NOMO-1 treated with DMSO at 0.1 percent for 48 hours (cell line): ENCODE measurements at regions not wholly inside any gene's neighbourhood (a gene's known extent, or its start where the extent isn't known, plus 50 kb on each side); places are given as distances from the start of the nearest gene placed in this dataset.
"Not testable (repeated sequence)": the region's sequence is repeated elsewhere in the genome, so short reads cannot be mapped to it uniquely, and the experiment has no call there.

Experiments
- DNase-seq: peaks from one replicate; lab custom pipeline; 2025; ENCODE audit not compliant: unreplicated experiment; lab: John Stamatoyannopoulos, UW

GRCh38 chr17:27200476-27200875 is 93.4 kb upstream of the WSB1 start:
- DNase-seq = no peak

DNA sequence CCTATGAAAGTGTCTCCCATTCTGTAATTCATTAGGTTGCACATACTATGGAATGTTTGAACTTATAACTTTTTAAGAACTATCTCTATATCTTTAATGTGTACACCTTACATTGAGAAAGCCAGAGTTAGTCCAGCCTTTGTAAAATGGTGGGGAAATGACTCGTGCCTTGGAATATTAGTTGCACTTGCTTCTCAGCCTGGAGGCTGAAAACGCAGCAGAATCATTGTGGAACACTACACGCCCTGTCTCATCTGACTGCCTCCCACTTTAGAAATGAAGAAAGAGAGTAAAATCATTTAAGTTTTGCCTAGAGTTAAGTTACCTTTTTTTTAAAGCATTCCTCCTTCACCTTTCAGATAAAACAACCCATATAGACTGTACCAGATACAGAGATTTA is 90.7 kb upstream of the WSB1 start:
- no peak for DNase-seq

GRCh38 chr17:27206447-27206846 is 87.5 kb upstream of the WSB1 start:
- peak; percentile 75 for DNase-seq

GRCh38 chr17:27207073-27207513 is 86.8 kb upstream of the WSB1 start:
- peak; percentile 91 for DNase-seq

GRCh38 chr17:27208370-27208769 is 85.5 kb upstream of the WSB1 start:
- not testable (repeated sequence) for DNase-seq

- no peak for DNase-seq
Observed at GRCh38 chr17:27209316-27209715, 84.6 kb upstream of the WSB1 start.

DNA sequence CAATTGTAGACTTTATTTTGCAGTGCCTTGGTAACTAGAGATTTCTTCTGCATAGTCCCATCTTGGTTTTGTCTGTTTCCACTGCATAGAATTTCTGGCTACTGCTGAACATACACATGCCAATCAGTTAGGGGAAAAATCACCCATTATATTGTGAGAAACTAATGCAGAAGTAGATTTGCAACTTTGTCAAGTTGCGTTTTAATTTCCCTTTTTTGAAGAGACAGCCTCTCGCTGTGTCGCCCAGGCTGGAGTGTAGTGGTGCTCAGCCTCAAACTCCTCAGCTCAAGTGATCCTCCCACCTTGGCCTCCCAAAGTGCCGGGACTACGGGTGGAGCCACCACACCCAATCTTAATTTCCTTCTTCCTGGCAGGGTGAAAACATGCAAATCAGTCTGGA is 83.1 kb upstream of the WSB1 start:
- DNase-seq = not testable (repeated sequence)

DNA sequence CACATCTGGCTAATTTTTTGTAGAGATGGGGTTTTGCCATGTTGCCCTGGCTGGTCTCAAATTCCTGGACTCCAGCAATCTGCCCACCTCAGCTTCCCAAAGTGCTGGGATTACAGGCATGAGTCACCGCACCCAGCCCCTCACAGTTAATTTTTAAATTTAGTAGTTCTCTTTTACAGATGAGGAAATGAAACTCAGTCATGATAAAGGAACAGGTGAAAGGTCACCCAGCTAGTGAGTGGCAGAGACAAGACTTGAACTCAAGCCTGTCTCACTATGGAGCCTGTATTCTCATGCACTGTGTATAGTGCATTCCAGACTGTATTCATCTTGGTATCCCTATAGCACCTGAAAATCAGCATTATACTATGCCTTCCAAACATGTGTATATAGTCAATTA is 77.1 kb upstream of the WSB1 start:
- peak; percentile 85 for DNase-seq

GRCh38 chr17:27217631-27218030 is 76.3 kb upstream of the WSB1 start:
- DNase-seq = peak; percentile 6

DNA sequence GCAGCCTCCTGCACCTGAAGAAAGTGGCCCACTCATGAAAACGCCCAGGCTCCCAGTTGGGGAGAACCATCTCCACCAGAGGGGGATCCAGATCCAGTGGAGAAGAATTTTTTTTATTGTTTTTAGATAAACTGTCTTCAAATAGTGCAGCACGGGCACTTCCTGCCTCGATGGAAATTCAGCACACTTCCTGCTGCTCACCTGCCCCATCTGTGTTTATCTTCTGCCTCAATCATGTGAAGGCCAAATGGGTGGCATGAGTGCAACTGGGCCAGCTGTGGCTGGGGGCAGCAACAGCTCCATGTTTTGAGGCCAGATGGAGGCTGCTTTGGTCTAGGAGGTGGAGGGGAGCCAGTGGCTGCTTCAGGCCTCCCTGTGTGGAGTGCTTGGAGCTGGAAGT is 75.9 kb upstream of the WSB1 start:
- no peak for DNase-seq

DNA sequence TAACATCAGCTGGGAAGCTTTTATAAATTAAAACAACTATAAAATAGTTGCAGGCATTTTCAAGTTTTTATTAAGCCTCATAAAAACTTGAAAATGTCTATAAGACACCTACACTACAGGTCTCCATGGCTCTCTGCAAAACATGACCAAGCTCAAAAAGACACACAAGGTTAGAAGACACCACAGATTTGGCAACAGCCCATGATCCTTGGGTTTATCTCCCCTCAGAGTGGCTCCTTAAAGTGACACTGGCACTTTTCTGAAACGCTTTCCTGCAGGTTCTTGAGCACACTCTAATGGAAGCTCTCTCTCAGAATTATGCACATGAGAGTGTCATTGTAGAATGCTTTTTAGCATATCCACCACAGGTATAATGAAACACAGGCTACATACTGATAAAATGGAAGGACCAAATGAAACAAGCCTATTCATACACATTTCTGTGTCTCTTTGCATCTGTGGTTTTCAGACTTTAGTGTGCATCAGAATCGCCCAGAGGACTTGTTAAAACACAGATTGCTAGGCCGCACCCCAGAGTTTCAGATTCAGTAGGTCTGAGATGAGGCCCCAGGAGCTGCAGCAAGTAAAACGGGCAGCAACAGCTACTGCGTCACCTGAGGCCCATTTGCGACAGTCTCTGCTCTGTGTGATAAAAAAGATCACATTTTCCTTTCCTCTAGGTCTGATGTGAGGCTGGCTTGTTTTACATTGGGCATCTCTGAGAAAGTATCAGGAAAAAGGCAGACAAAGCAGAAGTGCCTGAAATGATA is 75.0 kb upstream of the WSB1 start:
- DNase-seq = peak; percentile 3

- DNase-seq = no peak
Observed at GRCh38 chr17:27222515-27222914, 71.4 kb upstream of the WSB1 start.

- DNase-seq = no peak
Observed at GRCh38 chr17:27224526-27225315, 69.2 kb upstream of the WSB1 start.

GRCh38 chr17:27226611-27227230 is 67.2 kb upstream of the WSB1 start:
- no peak for DNase-seq

DNA sequence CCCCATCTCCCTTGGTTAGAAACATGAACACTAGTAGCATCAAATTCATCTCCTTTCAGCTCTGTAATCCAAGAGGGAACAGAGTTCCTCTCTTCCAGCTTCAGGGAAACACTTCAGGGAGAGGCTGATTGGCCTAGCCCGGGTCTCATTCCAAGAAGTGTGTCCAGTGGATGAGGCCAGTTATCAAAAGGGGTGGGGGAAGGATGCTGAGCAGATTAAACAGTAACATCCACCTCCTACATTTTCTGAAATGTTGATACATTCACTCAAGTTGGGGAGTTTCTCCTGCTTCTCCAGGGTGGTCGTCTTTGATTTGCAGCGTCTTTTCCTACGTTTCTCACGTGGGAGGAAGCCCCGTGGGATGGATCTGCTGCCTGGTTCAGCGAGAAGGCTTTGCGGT is 62.9 kb upstream of the WSB1 start:
- no peak for DNase-seq

DNA sequence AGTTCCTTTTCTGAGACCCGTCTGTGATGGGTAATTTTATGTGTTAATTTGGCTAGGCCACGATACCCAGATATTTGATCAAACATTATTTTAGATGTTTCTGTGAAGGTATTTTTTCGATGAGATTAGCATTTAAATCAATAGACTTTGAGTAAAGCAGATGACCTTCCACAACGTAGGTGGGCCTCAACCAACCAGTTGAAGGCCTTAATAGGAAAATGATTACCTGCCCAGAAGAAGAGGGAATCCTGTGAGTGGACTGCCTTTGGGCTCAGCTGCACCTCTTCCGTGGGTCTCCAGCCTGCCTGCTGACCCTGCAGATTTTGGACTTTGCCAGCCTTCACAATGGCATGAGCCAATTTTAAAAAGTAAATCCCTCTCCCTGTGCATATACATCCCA is 61.6 kb upstream of the WSB1 start:
- no peak for DNase-seq

GRCh38 chr17:27233059-27233458 is 60.9 kb upstream of the WSB1 start:
- DNase-seq = no peak

- peak; percentile 6 for DNase-seq
Observed at GRCh38 chr17:27233776-27234175, 60.1 kb upstream of the WSB1 start.

- peak; percentile 53 for DNase-seq
Observed at GRCh38 chr17:27236717-27237315, 57.1 kb upstream of the WSB1 start.

DNA sequence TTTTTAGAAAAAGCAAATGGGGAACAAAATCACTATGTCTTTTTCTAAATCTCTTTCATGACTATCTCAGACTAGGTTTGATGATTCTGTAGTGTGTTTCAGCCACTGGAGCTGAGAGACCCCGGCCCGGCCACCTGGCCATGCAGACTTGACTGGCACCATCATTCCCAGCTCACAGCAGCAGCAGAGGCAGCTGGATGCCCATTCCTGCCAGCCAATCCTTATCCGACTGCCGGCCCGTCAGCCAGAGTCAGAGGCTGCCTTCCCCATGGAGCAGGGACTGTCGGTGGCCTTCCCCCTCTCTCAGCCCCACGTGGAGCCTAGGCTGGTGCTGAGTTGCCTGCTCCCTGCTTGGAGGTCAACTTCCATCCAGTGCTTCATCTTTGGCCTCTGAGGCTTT is 56.0 kb upstream of the WSB1 start:
- no peak for DNase-seq

DNA sequence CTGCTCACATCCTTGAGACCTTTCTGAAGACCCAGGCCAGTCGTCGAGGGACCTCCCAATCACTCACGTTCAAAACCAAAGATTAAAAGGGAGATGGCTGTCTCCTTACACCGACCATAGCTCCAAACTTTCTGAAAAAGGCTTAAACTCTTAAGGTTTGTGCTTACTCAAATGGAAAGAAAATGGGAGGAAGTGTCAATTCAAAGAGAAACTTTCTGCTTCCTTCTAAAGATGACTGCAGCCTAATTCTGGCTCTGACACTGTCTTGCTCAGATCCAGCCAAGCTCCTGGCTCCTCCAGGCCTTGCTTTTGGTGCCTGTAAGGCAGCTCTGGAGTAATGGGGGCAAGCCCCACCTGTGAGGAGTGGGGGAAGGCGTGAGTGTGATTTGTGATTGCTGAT is 54.9 kb upstream of the WSB1 start:
- peak; percentile 20 for DNase-seq

DNA sequence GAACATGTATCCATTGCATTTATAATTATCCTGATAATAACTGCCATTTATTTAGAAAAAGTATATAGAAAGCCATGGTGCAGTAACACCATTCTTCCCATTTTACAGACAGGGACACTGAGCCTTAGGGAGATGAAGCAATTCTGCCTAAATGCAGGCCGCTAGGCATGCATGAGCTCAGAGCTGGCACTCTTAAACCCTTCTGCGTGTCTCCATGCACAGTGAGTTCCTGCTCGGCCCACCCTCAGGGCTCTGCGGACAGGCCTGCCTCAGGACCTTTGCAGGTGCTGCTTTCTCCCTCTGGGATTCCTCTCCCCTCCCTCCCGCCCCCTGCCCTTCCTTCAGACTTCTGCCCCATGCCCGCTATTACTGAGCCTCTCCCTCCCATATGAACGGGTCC is 54.3 kb upstream of the WSB1 start:
- DNase-seq = no peak
